NCI-H1694 (cell line): ENCODE measurements at regions not wholly inside any gene's neighbourhood (a gene's known extent, or its start where the extent isn't known, plus 50 kb on each side); places are given as distances from the start of the nearest gene placed in this dataset.
"Not testable (repeated sequence)": the region's sequence is repeated elsewhere in the genome, so short reads cannot be mapped to it uniquely, and the experiment has no call there.

Experiments used
- DNase-seq: peaks from one replicate; lab custom pipeline; 2025; lab: John Stamatoyannopoulos, UW

DNA sequence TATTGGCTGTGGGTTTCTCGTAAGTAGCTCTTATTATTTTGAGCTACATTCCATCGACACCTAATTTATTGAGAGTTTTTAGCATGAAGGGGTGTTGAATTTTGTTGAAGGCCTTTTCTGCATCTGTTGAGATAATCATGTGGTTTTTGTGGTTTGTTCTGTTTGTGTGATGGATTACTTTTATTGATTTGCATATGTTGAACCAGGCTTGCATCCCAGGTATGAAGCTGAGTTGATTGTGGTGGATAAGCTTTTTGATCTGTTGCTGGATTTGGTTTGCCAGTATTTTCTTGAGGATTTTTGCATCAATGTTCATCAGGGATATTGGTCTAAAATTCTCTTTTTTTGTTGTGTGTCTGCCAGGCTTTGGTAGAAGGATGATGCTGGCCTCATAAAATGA, 301.5 kb downstream of the BCKDHB start:
- DNase-seq, result not testable (repeated sequence)

DNA sequence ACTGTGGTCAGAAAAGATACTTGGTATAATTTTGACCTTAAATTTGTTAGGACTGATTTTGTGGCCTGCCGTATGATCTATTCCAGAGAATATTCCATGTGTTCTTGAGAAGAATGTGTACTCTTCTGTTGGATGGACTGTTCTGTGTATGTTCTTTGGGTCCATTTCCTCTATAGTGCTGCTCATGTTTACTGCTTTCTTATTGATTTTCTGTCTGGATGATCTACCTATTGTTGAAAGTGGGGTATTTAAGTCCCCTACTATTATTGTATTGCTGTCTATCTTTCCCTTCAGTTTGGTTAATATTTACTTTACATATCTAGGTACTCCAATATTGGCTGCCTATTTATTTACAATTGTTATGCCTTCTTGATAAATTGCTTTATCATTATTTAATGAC, 298.4 kb downstream of the BCKDHB start:
- no peak for DNase-seq

DNA sequence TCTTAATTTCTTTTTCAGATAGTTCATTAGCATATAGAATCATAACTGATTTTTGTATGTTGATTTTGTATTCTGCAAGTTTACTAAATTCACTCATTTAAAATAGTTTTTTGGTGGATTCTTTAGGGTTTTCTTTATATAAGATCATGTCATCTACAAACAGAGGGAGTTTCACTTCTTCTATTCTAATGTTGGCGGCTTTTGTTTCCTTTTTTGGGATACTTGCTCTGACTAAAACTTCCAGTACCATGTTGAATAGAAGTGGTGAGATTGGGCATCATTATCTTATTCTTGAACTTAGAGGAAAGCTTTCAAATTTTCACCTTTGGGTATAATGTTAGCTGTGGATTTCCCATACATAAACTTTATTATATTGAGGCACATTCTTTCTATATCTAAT, 296.9 kb downstream of the BCKDHB start:
- DNase-seq, result no peak

- DNase-seq, result no peak
These were observed 295.8 kb downstream of the BCKDHB start for GRCh38 chr6:80402266-80402665.
